Non-pigmented ciliary epithelial cell (primary cell): ENCODE measurements at regions not wholly inside any gene's neighbourhood (a gene's known extent, or its start where the extent isn't known, plus 50 kb on each side); places are given as distances from the start of the nearest gene placed in this dataset.
A peak's percentile ranks its signal among the peaks of the same experiment; 100 is the strongest.
"Not testable (repeated sequence)": the region's sequence is repeated elsewhere in the genome, so short reads cannot be mapped to it uniquely, and the experiment has no call there.

Source experiments
- DNase-seq: peaks from one replicate; pipeline ENCODE4 v3.0.0-alpha.2; 2010; ENCODE audit warnings: low read depth

- no peak for DNase-seq
Measured at GRCh38 chr18:24561369-24561965, 101.0 kb downstream of the HRH4 start.

- DNase-seq: no peak
Measured at GRCh38 chr18:24567199-24567598, 106.8 kb downstream of the HRH4 start.

GRCh38 chr18:24570716-24571115 lies 110.3 kb downstream of the HRH4 start:
- DNase-seq: no peak

GRCh38 chr18:24582771-24583170 lies 122.3 kb downstream of the HRH4 start:
- no peak for DNase-seq

- DNase-seq: no peak
Measured at GRCh38 chr18:24584205-24584604, 123.8 kb downstream of the HRH4 start.

GRCh38 chr18:24584813-24585212 lies 124.4 kb downstream of the HRH4 start:
- no peak for DNase-seq

DNA sequence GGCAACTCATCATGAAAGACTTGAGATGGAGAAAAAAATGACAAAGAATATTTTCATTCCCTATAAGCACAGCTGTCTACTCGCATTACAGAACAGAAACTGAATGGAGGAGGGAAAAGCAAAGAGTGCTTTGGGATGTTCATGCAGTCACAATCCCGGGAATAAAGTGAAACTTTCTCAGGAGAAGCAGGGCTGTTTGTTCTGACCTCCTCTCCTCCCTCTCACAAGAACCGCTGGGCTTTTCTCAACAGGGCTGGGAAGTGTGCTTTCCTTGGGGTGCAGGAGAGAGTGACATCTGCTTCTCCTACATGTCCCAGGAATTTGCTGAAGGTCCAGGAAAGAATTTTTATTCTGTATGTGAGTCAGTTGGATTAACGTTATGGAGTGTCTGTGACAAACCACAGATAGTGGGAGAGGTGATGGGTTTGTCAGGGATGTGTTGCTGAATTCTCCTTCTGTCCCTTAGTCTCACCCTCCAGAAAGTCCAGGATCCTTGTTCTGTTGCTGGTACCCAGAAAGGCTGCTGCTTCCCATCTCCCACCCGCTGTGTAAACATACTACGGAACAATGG lies 125.6 kb downstream of the HRH4 start:
- DNase-seq: no peak

DNA sequence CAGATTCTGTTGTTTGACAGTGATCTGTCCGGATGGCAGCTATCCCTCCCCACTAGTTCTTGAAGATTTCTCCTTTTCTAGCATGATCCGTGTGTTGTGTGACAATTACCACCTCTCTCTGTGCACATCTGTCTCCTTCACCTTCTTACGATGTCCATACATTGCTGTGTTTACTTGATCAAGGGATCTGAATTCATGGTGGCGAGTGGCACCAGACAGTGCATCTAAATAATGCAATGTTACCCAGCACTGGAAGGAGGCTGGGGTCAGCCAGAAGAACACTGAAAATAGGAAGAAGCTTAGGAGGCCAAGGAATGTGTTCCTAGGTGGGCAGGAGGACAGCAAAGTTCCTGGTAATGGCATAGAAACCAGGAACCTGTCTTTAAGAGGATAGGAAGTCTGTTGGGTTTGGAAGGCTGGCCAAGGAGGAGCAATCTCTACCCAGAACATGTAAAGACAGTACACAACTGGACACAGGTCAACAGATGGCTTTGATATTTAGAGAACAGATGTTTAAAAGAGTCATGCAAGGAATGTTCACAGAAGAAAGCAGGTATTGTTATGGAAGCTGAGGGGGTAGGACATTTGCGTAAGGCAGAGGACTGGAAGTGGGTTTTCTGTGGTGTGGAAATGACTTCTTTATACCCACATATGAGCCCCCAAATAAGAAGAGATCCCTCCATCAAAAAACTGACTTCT lies 126.4 kb downstream of the HRH4 start:
- DNase-seq: no peak

DNA sequence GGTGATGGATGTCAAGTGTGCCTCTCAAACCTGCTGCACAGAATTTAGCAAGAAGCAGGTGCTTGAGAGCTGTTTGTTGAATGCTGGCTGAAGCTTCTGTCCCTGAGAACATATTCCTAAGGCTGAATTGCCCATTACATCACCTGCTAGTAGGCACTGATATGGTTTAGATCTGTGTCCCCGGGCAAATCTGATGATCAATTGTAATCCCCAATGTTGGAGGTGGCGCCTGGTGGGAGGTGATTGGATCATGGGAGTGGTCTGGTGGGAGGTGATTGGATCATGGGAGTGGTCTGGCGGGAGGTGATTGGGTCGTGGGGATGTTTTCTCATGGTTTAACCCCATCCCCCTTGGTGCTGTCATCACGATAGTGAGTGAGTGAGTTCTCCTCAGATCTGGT lies 128.0 kb downstream of the HRH4 start:
- DNase-seq: no peak

DNA sequence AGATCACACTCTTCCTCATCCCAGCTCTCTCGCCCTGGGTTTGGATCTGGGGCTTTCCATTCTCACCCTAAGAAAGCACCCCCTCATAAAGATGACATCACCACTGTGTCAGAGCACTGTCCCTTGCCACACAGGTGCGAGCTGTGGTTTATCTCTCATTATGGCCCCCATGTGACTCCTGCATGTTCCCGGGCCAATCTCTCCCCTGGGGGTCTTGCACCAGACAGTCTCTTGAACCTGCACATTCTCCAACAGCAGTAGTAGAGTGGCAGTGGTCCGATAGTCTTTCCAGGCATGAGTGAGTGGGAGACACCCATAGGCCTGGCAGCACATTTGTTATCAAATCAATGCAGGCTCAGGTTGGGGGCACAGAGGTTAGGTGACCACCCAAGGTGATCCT lies 130.5 kb downstream of the HRH4 start:
- DNase-seq: no peak

GRCh38 chr18:24593401-24593800 lies 133.0 kb downstream of the HRH4 start:
- DNase-seq: no peak

- no peak for DNase-seq
Measured at GRCh38 chr18:24593886-24594285, 133.4 kb downstream of the HRH4 start.

DNA sequence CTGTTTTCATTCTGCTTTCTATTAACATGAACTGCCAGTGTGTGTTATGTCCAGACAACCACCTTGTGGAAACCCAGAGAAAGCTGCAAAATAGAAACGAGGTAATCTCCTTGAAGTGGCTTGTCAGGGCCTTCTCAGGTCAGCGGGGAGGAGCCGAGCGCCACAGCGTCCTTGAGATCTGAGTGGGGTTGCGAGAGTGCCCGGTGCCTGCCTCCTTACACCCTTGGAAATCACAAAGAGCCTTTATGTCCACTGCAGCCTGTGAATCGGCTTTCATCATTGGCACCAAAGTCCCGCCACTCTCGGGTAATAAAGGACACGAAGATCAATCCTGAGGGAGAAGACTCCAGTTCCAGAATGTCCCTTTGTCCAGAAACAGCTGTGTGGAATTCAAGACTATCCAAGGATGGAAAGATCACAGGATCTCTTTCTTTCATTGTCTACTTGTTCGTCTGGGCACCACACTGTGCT lies 135.2 kb downstream of the HRH4 start:
- DNase-seq: no peak

DNA sequence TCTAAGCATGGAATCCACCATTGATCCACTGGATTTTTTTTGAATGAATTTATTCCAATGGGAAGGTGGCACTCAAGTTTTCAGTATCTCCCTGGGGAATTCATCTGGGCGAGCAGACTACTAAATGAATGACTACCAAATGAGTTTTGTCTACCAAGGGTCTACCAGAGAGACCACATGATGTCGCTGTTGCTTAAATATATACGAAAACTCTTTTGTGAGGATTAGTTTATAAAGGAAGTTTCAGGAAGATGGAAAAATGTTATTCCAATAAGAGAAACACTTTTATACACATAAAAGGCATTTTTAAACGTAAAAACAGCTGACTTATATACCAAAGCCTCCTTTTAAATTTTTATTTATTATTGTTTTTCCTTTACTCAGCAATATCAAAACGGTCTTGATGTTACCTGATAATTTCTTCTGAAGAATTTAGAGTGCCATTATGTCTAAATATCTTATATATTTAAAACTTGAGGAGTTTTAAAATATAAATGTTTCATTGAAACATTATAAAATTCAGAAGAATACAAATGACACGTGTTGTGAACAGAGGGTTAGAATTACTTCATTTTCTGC lies 139.7 kb downstream of the HRH4 start:
- DNase-seq: peak; percentile 19

DNA sequence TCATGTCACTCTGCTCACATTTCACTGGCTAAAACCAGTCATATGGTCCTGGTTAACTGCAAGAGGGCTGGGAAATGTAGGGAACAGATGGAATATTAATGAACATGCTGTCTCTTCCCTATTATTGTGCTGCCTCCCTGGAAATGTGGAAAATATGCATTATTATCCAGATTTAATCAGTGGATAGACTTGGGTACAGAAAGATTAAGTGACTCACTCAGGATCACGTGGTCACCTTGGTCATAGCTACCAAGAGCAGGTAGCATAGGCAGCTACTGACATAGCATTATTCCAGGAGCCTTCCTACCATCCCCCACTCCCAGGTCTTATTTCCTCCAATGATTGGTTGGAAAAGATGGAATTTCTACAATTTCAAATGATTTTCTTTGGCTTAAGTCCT lies 141.1 kb downstream of the HRH4 start:
- no peak for DNase-seq

DNA sequence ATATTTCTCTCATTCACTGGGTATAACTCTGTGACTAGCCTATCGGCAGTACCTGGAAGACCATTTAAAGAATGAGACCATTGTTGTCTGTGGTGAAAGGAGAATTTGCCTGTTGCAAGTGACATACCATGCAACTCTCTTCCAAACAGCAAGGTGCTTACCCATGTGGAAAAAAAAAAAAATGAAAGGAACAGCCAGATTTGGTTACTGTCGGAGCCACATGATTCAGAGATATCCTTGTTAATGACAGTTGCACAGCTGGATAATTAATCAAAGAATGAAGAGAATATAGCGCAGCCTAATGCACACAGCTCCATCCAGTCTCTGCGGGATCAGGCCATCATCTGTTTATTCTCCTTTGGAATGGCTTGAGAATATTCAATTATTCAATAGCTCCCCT lies 141.8 kb downstream of the HRH4 start:
- DNase-seq: no peak

- DNase-seq: no peak
Measured at GRCh38 chr18:24603151-24603550, 142.7 kb downstream of the HRH4 start.

DNA sequence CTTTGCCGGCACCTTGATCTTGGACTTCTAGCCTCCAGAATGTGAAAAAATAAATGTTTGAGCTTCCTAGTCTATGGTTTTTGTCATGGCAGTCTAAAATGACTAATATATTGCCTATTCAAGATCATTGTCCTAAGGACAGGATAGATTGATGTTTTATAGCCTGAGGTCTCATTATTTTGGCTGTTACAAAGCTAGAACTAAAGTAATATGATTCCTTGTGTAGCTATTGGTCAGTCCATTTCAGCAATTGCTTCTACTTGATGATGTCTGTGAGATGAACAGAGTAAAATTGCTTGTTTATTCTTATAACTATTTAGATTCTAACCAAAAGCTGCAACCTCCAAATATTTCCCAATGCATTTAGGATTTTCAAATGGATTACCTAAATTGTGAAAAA lies 145.0 kb downstream of the HRH4 start:
- DNase-seq: no peak

GRCh38 chr18:24609254-24609653 lies 148.8 kb downstream of the HRH4 start:
- no peak for DNase-seq

DNA sequence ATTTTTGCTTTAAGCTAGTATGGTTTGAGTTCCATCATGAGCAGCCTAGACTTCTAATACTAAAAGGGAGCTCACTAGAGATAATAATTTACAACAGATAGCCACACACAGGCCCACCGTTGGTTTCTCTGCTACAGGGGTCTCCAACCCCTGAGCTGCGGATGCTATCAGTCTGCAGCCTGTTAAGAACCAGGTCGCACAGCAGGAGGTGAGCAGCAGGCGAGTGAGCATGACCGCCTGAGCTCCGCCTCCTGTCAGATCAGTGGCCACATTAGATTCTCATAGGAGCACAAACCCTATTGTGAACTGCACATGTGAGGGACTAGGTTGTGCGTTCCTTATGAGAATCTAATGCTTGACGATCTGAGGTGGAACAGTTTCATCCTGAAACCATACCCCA lies 150.6 kb downstream of the HRH4 start:
- DNase-seq: no peak

DNA sequence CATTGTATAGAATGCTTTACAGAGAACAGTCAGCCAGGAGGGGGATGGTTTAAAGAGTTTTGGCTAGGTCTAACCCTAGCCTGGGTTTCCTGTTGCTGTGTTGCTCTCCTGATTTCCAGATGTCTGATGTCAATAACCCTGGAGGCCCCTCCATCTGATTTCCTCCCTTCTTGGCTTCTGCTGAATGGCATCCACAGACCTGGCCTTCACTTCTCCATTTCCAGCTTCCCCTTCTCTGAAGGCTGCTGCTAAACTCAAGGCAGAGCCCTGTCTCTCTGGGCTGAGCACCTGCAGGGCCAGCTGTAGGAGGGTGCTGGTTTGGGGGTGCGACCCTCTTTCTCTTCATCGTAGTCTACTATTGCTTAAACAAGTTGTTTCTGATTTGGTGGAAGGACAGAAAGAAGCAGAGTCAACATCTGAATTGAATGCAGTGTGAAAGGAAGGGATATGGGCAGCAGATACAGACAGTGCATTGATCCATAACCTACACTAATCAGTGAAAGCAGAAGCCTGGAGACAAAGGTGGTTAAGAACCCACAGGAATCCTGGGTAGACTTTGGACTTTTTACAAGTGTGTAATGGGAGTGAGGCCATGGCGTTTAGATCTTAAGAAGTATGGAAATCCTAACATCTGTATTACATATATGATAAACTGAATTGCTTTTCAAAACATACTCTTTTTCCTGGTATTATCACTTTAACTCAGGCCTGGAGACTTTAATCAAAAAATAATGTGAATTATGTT lies 153.6 kb downstream of the HRH4 start:
- DNase-seq: no peak

DNA sequence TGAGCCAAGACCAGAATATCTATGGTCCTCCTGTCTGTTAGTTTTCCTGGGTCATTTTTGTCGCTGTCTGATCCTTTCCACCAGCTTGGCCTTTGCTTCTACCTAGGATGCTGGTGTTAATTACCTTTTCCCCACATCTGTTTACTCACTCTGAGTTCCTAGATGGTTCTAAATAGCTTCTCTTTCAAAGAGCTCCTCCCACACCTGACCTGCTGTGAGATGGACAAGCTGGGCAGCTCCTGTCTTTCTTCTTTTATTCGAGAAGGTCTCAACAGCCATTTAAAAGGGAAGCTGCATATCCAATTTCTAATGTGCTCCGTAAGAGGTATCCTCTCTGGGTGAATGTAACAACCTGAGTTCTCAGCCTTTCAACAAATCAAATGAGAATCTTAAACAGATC lies 156.2 kb downstream of the HRH4 start:
- DNase-seq: no peak

- not testable (repeated sequence) for DNase-seq
Measured at GRCh38 chr18:24624421-24624820, 164.0 kb downstream of the HRH4 start.
